ENCODE measurements at regions not wholly inside any gene's neighbourhood (a gene's known extent, or its start where the extent isn't known, plus 50 kb on each side); places are given as distances from the start of the nearest gene placed in this dataset.
"Not testable (repeated sequence)": the region's sequence is repeated elsewhere in the genome, so short reads cannot be mapped to it uniquely, and the experiment has no call there.

- DNase-seq, result no peak
These were observed 50.6 kb upstream of the TMEM170B start for GRCh38 chr6:11486959-11487358.

- DNase-seq, result no peak
These were observed 51.1 kb upstream of the TMEM170B start for GRCh38 chr6:11486486-11486885.

DNA sequence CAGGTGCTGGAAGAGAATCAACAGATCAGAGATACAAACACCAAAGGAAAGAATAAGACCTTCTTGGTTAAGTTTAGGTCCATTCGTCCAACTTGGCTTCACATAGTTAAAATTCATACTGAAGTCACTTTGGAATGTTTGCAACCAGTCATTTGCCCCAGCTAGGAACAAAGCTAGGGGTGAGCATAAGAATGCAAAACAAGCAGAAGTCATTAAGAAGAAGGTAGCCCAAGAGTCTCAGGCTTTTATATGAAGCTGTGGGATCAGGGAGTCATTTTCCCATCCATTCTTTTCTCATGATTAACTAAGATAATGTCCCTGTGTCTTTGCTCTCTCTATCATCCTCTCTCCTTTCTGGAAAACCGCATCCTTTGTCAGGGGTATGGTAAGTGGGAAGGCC is 51.5 kb upstream of the TMEM170B start:
- no peak for DNase-seq

- DNase-seq, result no peak
These were observed 52.3 kb upstream of the TMEM170B start for GRCh38 chr6:11485271-11485670.

GRCh38 chr6:11484441-11484840 is 53.1 kb upstream of the TMEM170B start:
- no peak for DNase-seq

DNA sequence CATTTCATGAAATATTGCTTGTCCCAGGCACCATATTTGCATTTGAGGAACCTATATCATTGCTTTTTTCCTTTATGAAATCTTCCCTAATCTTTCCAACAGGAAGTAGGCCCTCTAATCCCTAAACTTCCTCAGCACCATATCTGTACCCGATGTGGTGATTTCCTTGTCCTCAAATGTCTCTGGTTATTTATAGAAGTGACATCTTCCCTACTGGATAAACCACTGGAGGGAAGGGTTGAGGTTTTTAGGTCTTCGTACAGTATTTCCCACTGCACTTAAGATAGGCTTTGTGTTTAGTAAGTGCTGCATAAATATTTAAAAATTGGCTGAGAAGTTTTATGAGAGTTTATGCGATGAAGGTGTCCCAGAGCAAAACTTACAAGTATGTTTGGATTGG is 54.9 kb upstream of the TMEM170B start:
- no peak for DNase-seq

GRCh38 chr6:11480541-11480940 is 57.0 kb upstream of the TMEM170B start:
- no peak for DNase-seq

GRCh38 chr6:11479296-11479695 is 58.3 kb upstream of the TMEM170B start:
- DNase-seq, result no peak

DNA sequence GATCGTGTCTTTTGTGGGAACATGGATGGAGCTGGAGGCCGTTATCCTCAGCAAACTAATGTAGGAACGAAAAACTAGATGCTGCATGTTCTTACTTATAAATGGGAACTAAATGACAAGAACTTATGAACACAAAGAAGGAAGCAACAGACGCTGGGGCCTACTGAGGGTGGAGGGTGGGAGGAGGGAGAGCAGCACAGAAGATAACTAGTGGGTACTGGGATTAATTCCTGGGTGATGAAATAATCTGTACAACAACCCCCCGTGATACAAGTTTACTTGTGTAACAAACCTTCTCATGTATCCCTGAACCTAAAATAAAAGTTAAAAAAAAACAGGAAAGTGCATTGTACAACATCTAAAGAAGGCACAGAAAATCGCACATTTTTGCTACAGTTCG is 59.0 kb upstream of the TMEM170B start:
- no peak for DNase-seq

GRCh38 chr6:11475016-11475415 is 62.5 kb upstream of the TMEM170B start:
- no peak for DNase-seq

GRCh38 chr6:11473008-11473740 is 64.4 kb upstream of the TMEM170B start:
- DNase-seq, result no peak

DNA sequence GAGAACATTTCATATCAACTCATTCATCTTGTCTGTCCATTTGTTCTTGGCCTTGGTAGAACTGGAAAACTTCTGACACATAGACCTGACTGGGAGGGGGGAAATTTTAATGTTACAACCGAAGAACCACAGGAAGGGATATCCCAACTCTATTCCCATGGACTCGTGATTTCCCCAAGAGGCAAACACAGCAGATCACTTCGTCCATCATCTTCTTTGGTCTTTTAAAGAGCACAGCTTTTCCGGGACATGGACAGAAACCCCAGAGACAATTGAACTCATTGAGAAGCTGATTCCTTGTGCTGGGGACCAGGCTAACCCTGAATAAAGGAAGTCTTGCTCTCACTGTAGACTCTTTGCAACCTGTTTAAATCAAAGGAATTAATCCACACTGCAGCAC is 66.3 kb upstream of the TMEM170B start:
- DNase-seq, result no peak

GRCh38 chr6:11469684-11470083 is 67.9 kb upstream of the TMEM170B start:
- no peak for DNase-seq

DNA sequence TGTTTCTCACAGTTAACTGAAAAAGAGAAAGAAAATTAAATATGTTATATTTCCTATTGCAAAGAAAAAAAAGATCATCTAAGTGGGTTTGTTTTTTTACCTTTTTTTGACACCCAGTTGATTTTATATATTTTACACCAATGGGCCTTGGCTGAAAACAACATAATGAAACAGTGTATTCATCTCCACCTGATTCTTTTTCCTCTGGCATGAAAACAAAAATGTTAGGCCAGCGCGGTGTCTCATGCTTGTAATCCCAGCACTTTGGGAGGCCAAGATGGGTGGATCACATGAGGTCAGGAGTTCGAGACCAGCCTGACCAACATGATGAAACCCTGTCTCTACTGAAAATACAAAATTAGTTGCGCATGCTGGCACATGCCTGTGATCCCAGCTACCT is 69.3 kb upstream of the TMEM170B start:
- not testable (repeated sequence) for DNase-seq

GRCh38 chr6:11467364-11467763 is 70.2 kb upstream of the TMEM170B start:
- DNase-seq, result no peak

DNA sequence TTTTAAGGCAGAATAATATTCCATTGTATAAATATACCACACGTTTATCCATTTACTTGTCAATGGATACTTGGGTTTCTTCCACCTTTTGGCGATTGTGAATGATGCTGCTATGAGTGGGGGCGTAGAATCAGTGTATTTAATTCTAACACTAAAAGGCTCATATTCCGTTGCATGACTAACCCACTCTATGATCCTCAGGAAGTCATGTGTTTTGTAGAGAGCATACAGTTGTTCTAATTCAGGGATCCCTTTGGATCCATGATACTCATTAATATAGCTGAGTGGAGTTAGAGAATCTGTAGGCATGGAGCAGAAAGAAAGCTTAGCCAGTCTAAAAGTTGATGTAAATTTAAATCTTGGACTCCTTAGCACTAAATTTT is 74.2 kb upstream of the TMEM170B start:
- no peak for DNase-seq

- DNase-seq, result no peak
These were observed 74.7 kb upstream of the TMEM170B start for GRCh38 chr6:11462742-11463397.

DNA sequence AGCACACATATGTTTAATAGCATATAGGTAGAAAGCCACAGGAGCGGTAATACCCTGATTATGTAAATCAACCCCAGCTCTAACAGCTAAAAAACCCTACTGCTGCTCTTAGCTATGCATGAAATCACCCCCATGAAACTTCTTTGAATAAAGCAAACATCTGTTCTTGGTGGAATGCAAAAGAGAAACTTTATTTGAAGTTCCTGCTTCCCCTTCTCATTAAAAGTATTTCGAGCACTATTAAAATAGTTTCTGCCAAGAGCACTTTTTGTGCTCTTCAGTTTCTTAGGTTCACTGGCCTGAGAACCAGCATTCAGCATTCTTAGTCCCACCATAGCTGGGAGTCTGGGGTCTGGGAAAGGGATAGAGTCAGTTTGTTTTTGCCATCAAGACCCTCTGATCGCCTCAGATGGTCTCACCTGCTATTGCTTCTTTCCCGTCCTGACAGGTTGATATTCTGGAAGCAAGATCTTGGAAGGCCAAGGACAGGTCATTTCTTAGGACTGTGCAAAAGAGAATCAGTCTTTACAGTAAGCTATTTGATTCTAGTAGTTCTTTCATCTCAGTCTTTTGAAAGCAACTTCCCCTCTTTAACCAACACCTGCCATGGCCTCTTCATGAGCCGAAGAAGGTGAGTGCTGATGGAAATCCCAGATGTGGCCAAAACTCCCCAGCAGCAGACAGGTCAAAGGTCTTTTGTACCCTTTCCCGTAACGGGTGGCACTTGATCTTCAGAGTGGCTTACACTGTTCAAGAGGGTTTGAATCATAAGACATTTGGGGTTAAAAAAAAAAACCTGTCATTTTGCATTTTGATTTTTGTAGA is 76.5 kb upstream of the TMEM170B start:
- DNase-seq, result no peak

DNA sequence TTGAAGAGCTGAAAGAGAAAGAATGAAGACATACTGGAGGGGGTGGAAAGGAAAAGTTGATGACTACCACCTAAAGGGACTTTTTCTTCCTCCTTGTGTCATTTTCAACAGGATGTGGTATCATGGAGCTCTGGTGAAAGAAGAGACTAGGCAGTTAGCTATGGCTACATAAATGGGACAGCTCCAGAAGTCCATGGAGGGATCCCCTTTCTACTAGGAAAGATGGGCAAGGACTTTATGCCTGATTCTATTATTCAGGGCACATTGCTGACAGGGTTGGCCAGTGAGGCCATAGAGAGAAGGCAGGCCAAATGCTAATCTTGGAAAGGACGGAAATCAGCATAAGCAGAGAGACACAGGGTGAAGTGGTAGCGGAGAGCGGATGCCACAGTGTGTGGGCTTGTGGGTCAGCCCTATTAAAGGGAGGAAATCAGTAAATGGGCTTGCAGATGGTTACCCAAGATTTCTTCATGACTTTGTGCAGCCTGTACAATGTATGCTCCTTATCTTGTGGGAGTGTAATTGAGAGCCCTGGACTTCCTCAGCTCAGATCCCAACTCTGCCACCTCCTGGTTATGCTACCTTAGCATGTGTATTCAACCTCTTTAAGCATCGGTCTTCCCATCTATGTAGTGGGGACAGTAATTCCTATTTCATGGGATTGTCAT is 77.4 kb upstream of the TMEM170B start:
- no peak for DNase-seq

GRCh38 chr6:11459079-11459610 is 78.4 kb upstream of the TMEM170B start:
- DNase-seq, result no peak

DNA sequence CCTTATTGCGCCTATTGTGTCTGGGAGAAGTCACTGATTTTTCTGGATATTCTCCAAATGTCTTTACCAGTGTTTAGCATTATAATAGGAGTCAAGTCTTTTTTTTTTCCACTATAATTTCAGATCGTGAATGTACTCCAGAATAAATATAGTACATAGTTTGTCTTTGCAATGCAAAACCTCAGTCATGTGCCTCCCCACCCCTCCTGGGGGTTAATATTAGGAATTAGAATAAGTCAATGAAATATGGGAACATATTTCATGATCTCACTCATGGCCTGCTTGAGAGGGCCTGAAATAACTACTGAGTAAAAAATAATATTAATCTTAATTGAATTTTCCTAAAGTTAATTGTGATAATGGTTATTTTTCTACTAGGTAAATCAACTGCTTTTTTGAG is 79.0 kb upstream of the TMEM170B start:
- no peak for DNase-seq

DNA sequence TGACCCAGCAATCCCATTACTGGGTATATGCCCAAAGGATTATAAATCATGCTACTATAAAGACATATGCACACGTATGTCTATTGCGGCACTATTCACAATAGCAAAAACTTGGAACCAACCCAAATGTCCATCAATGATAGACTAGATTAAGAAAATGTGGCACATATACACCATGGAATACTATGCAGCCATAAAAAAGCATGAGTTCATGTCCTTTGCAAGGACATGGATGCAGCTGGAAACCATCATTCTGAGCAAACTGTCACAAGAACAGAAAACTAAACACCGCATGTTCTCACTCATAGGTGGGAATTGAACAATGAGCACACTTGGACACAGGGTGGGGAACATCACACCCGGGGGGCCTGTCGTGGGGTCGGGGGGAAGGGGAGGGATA is 80.1 kb upstream of the TMEM170B start:
- not testable (repeated sequence) for DNase-seq

DNA sequence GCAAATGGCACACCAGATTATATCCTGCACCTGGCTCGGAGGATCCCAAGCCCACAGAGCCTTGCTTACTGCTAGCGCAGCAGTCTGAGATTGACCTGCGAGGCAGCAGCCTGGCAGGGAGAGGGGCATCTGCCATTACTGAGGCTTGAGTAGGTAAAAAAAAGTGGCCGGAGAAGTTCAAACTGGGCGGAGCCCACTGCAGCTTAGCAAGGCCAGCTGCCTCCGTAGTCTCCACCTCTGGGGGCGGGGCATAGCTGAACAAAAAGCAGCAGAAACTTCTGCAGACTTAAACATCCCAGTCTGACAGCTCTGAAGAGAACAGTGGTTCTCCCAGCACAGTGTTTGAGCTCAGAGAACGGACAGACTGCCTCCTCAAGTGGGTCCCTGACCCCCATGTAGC is 85.4 kb upstream of the TMEM170B start:
- DNase-seq, result not testable (repeated sequence)

Data from NCI-H524 treated with DMSO at 0.1 percent for 48 hours (cell line).